ENCODE measurements at regions not wholly inside any gene's neighbourhood (a gene's known extent, or its start where the extent isn't known, plus 50 kb on each side); places are given as distances from the start of the nearest gene placed in this dataset.

GRCh38 chr6:120652506-120652905, 681.8 kb downstream of the TBC1D32 start:
- TF ChIP-seq CTCF (conservative IDR thresholded peaks at IDR 0.05): no peak
- TF ChIP-seq ZFX (IDR thresholded peaks at IDR 0.05): no peak

Data from C4-2B (cell line).